ENCODE measurements at regions not wholly inside any gene's neighbourhood (a gene's known extent, or its start where the extent isn't known, plus 50 kb on each side); places are given as distances from the start of the nearest gene placed in this dataset.

DNA sequence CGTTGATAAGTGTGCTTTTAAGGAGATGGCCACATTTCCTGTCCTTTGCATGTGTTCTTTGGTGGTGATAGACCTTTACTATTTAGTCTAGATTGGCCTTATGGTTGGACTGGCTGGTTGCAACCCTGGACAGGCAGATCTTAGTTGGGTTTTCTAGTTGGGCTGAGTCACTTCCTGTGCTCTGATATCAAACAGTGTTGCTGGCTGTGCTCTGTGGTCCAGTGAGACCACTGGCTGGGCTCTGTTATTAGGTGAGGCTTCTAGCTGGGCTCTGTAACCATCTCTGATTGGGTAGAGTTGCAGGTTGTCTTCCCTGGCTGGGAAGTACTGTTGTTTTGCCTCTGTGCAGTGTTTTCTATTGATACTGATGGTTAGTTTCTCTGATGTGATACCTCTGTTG lies 432.5 kb downstream of the LRRC70 start:
- no peak overlapping the region for H4K91ac ChIP-seq (ENCODE audit: insufficient read depth, low read depth, low read length)
- no CpG with 5 or more reads among the region's 1 CpG for WGBS, 2 experiments (ENCODE audit: extremely low coverage in 2 of 2, insufficient read length in 1 of 2)
- in situ Hi-C loops (cut with MboI; ENCODE audit: low sequenced_read_pairs): no loop called here
- ATAC-seq (ENCODE audit: low read depth): no peak
- no peaks in the 10 kb centered on the region for H3K4me1 ChIP-seq (ENCODE audit: control insufficient read depth, insufficient read depth, low read length)
- peaks cover 10% of the 10 kb centered on the region for H3K9me3 ChIP-seq (ENCODE audit: control insufficient read depth, insufficient read depth, low read length)
- no peak overlapping the region for H3K56ac ChIP-seq (ENCODE audit: extremely low read depth, insufficient read depth, low read length)
- no peak for DNase-seq
- no peak overlapping the region for H2BK15ac ChIP-seq (ENCODE audit: low read depth, low read length)
- H2BK20ac ChIP-seq (ENCODE audit: low read depth, low read length): no peak overlapping the region
- intact Hi-C loops (cut with micrococcal nuclease): no loop called here
- no peak overlapping the region for H3K27ac ChIP-seq (ENCODE audit: insufficient read depth, low read length)
- H3K4me3 ChIP-seq (ENCODE audit: insufficient read depth, low read depth, low read length): no peak overlapping the region
- H3K23ac ChIP-seq (ENCODE audit: low read depth, low read length): no peak overlapping the region
- no peak overlapping the region for H3K4ac ChIP-seq (ENCODE audit: low read depth, low read length)
- no peaks in the 10 kb centered on the region for H4K20me1 ChIP-seq (ENCODE audit: insufficient read depth, low read length)
- dilution Hi-C loops (cut with HindIII; ENCODE audit: low sequenced_read_pairs, unreplicated experiment): no loop called here
- no peak overlapping the region for H2AFZ ChIP-seq (replicated peaks; ENCODE audit: low read length, poor library complexity)
- no TSS peak for BruUV-seq (replicated peaks)
- TF ChIP-seq NFE2L2 (IDR thresholded peaks at IDR 0.05; ENCODE audit: low read depth, low read length) (no peak), CHD1 (IDR thresholded peaks at IDR 0.05; ENCODE audit: low read depth, low read length) (no peak), MAFK (IDR thresholded peaks at IDR 0.05; ENCODE audit: low read depth, low read length) (no peak), POLR2A (IDR thresholded peaks at IDR 0.05; ENCODE audit: low read depth, low read length) (no peak), MXI1 (IDR thresholded peaks at IDR 0.05; ENCODE audit: borderline replicate concordance, low read depth, low read length) (no peak), BHLHE40 (IDR thresholded peaks at IDR 0.05; ENCODE audit: low read depth, low read length) (no peak), RCOR1 (IDR thresholded peaks at IDR 0.05; ENCODE audit: insufficient replicate concordance, low read length) (no peak), FOS (IDR thresholded peaks at IDR 0.05; ENCODE audit: low read depth, low read length) (no peak), RFX5 (IDR thresholded peaks at IDR 0.05; ENCODE audit: low read depth, low read length) (no peak), RAD21 (IDR thresholded peaks at IDR 0.05; ENCODE audit: low read length) (no peak), CEBPB (IDR thresholded peaks at IDR 0.05; ENCODE audit: low read depth, low read length) (no peak)
- TF ChIP-seq, protein P1, sequence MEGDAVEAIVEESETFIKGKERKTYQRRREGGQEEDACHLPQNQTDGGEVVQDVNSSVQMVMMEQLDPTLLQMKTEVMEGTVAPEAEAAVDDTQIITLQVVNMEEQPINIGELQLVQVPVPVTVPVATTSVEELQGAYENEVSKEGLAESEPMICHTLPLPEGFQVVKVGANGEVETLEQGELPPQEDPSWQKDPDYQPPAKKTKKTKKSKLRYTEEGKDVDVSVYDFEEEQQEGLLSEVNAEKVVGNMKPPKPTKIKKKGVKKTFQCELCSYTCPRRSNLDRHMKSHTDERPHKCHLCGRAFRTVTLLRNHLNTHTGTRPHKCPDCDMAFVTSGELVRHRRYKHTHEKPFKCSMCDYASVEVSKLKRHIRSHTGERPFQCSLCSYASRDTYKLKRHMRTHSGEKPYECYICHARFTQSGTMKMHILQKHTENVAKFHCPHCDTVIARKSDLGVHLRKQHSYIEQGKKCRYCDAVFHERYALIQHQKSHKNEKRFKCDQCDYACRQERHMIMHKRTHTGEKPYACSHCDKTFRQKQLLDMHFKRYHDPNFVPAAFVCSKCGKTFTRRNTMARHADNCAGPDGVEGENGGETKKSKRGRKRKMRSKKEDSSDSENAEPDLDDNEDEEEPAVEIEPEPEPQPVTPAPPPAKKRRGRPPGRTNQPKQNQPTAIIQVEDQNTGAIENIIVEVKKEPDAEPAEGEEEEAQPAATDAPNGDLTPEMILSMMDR (conservative IDR thresholded peaks at IDR 0.05; ENCODE audit: low read depth, low read length): no peak
- H3K4me2 ChIP-seq (ENCODE audit: low read depth, low read length): no peak overlapping the region
- POLR2A ChIA-PET (ENCODE audit: unreplicated experiment): no interaction called here
- CTCF ChIA-PET: no interaction called here
- no peaks in the 10 kb centered on the region for H3K36me3 ChIP-seq (ENCODE audit: control insufficient read depth, insufficient read depth, low read length)
- no peak overlapping the region for H3K9ac ChIP-seq (ENCODE audit: low read depth, low read length)
- no peak overlapping the region for H2AK9ac ChIP-seq (replicated peaks; ENCODE audit: low read depth, low read length, poor library complexity)
- no peaks in the 10 kb centered on the region for H3K79me1 ChIP-seq (ENCODE audit: low read depth in 1 of 2, low read length in 2 of 2)
- no peak overlapping the region for H2BK5ac ChIP-seq (ENCODE audit: low read depth, low read length, poor library complexity, severe bottlenecking)
- H3K14ac ChIP-seq (replicated peaks; ENCODE audit: low read depth, low read length): no peak overlapping the region
- H2BK120ac ChIP-seq (ENCODE audit: low read depth, low read length): no peak overlapping the region
- no peak overlapping the region for H3K18ac ChIP-seq (ENCODE audit: low read depth, low read length)
- no peak overlapping the region for H2AK5ac ChIP-seq (ENCODE audit: low read depth, low read length)
- no peaks in the 10 kb centered on the region for H3K9me1 ChIP-seq (ENCODE audit: insufficient read depth, low read length)
- no peak overlapping the region for H4K8ac ChIP-seq (ENCODE audit: low read depth in 2 of 2, low read length in 2 of 2)
- no peak overlapping the region for H4K5ac ChIP-seq (ENCODE audit: low read depth, low read length)
- no peaks in the 10 kb centered on the region for H3K27me3 ChIP-seq (ENCODE audit: control insufficient read depth, insufficient read depth, low read length)

Data from IMR-90 (cell line).